HG03045 (cell line): ENCODE measurements at regions not wholly inside any gene's neighbourhood (a gene's known extent, or its start where the extent isn't known, plus 50 kb on each side); places are given as distances from the start of the nearest gene placed in this dataset.
"Not testable (repeated sequence)": the region's sequence is repeated elsewhere in the genome, so short reads cannot be mapped to it uniquely, and the experiment has no call there.

Experiments used
- ATAC-seq: cut with Tn5 transposase; IDR thresholded peaks from one replicate; pipeline ENCODE4 v1.9.1; 2021; ENCODE audit warnings: mild to moderate bottlenecking, moderate library complexity; ENCODE audit not compliant: unreplicated experiment

DNA sequence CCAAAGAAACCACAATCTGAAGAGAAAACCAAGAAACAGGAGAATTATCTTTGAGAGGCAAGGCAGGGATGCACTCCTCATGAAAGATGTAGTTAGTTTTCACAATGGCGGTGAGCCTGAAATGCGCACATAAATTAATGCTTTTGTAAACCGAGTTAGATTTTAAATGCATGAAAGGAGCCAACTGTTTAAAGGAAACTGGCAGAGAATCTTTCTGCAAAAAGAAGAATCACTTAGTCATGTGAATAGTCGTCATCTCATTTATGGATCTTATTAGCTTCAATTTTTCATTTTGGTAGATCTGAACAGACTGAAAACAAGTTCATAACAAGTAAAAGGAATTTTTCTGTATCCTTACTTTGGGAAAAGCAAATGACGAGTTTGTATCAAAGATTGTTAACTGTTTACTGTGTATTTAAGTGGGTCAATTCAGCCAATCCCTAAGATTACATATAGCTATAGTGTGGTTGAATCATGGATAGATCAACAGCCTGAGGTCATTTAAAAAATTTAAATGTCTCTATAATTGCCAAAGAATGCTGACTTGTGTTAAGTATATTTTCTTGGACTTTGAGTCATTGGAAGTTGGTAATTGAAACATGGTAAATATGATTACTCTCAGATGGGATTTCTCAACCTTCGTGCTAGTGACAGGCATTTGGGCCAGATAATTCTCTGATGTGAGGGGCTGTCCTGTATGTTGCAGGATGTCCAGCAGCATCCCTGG is 226.6 kb upstream of the KAZN start:
- ATAC-seq = no peak

GRCh38 chr1:14372526-14372925 is 226.0 kb upstream of the KAZN start:
- no peak for ATAC-seq

DNA sequence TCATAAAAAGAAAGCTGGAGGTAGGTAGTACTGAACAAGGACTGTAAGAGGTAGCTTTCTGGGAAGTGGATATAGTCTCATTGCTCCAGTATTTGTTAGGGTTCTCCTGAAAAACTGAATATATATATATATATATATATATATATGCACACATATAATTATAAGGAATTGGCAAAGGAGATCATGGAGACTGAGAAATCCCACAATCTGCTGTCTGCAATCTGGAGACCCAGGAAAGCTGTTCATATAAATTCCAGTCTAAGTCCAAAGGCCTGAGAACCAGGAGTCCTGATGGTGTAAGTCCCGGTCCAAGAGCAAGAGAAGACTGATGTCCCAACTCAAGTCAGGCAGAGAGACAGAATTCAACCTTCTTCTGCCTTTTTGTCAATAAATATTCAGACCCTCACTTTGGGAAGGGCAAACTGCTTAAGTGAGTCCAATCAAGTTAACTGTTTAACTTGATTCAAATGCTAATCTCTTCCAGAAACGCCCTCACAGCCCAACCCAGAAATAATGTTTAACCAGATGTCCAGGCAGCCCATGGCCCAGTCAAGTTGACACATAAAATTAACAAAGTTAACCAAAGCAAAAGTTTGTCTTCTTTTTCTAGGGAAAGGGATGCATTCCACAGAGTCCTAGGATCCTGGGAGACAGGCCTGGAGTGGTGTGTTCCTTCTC is 225.3 kb upstream of the KAZN start:
- no peak for ATAC-seq

DNA sequence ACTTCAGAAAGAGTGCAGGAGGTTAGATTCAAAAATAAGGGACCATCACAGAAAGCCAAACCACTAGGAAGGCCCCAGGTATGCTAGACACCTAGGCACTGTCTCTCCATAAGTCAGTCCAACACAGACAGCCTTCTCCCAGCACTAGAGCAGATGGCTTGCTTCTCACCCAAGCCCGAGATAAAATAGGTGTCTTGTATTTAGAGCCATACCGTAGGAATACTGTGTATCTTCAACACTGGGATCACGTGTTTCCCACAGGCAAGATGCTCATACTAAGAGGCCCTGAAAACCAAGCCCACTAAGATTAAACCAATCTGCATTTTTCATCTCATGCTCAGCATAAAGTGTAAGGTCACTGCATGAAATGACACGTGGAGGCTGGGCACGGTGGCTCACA is 223.3 kb upstream of the KAZN start:
- no peak for ATAC-seq

DNA sequence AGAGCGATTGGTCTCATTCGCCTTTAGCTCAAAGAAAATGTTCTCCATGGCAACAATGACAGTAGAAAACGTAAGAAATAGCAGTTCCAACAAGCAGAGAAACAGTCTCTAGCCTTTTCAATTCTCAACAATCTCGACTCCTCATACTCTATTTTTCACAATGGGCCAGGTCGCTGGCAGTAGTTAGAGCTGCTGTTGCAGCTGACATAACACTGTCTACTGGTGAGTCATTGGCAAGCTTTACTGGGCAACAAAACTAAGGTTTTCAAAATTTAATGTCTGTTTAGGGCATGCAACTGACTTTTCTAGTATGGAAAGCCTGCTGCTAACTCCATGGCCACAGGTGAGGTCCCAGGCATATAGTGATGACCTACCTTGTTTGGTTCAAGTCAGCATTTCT is 221.1 kb upstream of the KAZN start:
- ATAC-seq = no peak

DNA sequence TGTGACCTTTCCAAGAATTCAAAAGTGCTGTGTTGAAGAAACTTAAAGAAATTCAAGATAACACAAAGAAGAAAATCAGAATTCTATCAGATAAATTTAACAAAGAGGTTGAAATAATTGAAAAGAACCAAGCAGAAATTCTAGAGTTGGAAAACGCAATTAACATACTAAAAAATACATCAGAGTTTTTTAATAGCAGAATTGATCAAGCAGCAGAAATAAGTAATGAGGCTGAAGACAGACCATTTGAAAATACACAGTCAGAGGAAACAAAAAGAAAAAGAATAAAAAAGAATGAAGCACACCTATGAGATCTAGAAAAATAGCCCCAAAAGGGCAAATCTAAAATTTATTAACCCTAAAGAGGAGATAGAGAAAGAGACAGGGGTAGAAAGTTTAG is 218.1 kb upstream of the KAZN start:
- no peak for ATAC-seq

DNA sequence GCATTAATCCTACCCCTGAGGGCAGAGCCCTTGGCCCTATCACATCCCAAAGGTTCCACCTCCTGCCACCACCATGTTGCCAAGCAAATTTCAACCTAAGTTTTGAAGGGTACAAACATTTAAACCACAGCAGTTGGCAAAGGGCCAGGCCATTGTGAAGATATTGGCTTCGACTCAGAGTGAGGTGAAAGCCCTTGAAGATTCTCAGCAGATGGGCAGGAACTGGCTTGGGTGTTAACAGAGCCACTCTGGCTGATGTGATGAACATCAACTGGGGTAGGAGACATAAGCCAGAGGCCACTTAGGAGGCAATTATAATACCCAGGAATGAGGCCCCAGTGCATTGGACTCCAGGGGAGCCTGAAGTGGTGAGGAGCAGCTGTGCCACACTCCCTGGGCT is 207.7 kb upstream of the KAZN start:
- ATAC-seq = no peak

DNA sequence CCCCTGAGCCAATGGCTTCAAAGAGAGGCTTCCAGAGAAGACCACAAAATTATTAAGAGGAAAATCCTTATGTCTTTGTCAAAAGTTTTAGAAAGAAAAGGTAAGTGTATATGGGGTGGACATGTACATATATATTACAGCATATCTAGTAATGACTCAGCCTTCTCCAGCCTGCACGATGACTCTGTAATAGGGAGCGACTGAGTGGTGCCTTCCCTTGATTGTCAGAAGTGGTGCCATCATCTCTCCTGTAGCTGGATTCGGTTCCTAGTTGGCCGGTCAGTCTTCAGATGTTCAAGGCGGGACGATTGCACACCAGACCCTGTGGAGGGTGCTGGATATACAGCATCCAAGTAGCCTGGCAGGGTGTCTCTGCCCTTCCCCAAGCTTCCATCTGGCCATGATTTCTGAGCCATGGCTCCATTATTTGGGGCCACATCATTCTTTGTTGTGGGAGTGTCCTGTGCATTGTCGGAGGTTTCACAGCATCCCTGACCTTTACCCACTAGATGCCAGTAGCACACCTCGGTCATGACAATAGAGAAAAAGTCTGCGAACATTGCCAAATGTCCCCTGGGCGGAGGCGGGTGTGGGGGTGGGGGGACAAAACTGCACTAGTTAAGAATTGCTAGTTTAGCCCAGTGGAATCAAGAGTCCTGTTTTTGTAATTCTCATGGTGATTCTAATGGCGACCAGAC is 206.2 kb upstream of the KAZN start:
- no peak for ATAC-seq

GRCh38 chr1:14392859-14393365 is 205.6 kb upstream of the KAZN start:
- no peak for ATAC-seq

DNA sequence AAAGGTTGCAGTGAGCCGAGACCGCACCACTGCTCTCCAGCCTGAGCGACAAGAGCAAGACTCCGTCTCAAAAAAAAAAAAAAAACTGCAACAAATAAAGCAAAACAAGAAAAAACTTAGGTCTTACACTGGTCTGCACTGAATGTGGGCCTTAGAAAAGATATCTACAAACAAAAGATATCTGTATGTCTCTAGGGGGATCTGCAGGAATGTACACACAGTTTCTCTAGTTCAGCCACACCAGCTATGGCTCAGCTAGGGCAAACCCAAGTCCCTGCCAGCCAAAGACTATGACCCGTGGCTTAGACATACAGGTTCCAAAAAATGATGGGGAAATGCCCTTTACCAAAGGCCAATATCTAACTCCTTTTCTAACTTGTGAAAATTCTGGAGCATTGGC is 202.4 kb upstream of the KAZN start:
- ATAC-seq = no peak

DNA sequence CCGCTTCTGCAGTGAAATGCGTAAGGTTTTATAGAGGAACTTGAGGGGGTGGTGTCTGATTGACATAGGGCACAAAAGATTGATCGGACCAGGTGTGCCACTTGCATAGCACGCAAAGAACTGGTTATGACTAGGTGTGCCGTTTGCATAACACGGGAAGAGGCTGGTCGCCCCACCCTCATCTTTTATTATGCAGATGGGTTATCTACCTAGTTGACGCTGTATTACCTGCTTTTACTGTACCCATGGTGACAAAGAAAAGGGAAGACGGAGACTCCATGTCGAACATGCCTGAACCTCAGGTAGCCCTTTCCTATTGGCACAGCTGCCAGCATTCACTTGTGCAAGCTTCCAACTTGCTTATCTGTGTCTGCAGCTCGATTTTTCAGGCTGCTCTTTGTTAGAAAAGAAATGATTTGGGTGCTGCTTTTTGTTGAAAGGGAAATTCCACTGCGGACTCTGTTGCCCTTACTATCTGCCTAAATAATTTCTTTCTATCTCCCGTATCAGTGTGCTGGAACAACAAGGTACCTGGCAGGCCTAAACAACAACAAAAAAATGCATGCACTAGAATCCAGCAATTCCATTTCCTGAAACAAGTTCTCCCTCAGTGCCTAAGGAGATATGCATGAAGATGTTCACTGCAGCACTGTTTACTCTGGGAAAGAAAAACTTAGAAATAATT is 194.4 kb upstream of the KAZN start:
- no peak for ATAC-seq

DNA sequence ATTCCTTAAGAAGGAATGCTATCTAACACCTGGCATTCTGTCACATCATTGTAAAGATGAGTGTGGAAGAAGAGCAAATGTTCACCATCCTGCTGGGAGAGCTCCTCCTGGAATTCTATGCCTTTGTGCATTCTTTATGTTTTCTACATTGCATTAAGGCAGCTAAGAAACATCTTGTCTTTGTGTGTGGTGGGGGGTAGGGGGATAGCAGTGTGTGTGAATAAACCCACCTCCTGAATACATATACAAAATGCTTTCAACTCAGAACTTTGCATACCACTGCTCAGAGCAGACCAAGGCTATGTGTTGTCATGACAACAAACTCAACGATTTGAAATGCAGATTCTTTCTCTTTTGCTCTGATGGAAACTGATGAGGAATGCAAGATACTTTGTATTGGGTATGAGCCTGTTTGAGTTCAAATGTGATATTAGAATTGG is 193.6 kb upstream of the KAZN start:
- ATAC-seq = no peak

- no peak for ATAC-seq
These were observed 186.2 kb upstream of the KAZN start for GRCh38 chr1:14412235-14412634.

DNA sequence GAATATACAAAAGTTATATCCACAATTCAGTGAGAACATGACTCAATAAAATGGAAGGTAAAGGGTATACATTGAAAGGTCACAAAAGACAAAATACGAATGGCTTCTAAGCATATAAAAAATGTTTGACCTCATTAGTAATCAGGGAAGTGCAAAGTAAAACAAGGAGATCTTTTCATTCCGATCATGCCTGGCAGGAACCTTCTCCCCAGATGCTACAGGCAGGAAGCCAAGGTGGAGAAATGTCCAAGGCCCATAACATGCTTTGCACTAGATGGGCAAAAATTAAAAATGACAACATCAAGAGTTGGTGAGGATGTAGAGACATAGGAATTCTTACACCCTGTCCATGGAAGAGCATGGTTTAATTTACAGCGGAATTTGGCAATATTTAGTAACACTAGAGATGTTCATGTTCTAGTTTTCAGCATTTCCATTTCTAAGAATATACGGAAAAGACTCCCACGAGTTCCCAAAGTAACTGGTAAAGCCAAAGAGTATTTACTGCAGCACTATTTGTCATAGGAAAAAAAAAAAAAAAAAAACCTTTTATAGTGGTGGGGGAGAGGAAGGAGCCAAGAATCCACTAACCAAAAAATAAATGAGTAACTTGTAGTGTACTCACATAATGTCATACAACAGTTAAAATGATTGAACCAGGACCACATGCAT is 184.5 kb upstream of the KAZN start:
- ATAC-seq = no peak

- ATAC-seq = no peak
These were observed 183.1 kb upstream of the KAZN start for GRCh38 chr1:14415396-14415795.

- ATAC-seq = not testable (repeated sequence)
These were observed 178.7 kb upstream of the KAZN start for GRCh38 chr1:14419778-14420218.

- no peak for ATAC-seq
These were observed 177.8 kb upstream of the KAZN start for GRCh38 chr1:14420686-14421085.

DNA sequence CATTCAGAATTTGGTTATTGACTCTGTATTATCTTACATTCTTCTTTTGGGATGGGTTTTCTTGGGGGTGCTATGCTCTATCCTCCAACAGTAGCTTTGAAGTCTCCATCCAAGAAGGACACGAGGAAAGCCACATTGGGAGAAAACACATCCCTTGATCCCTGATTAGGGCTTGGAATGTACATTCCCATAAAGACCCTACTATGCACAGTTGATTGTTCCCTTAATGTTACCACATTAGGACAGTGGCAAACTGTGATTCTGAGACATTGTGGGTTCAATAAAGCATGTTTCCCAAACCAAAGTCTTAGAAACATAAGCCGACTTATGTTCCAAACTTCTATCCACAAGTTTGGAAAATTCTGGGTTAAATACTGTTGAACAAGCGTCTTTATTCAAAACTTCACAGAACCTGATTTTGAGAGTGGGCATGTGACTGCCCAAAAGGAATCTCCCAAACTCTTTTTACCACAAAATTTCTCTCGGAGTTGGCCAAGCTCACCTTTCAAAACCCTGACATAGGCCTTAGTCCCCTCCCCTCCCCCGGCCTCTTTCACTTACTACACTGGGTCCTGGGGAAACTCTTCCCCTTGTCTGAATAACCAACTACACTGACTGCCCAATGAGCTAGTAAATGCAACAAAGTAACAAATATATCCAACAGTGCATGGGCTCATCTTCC is 177.0 kb upstream of the KAZN start:
- no peak for ATAC-seq

- ATAC-seq = no peak
These were observed 176.4 kb upstream of the KAZN start for GRCh38 chr1:14421977-14422609.
